BJ (cell line): ENCODE measurements at regions not wholly inside any gene's neighbourhood (a gene's known extent, or its start where the extent isn't known, plus 50 kb on each side); places are given as distances from the start of the nearest gene placed in this dataset.

ENCODE experiments used
- CTCF ChIA-PET: fragments of 350-600 bp; formaldehyde crosslinking; extraction: SDS; loops from one replicate; lab custom pipeline; 2021; ENCODE audit warnings: antibody characterized with exemption, inconsistent platforms; lab: Yijun Ruan, JAX
- POLR2A ChIA-PET: fragments of 300-600 bp; sonication (Branson Sonifier 250); formaldehyde crosslinking; extraction: SDS; loops from one replicate; lab custom pipeline; 2021; ENCODE audit warnings: antibody characterized with exemption; lab: Charles Lee
- DNase-seq: peaks from one replicate; pipeline ENCODE4 v3.0.0-alpha.2; 2011; ENCODE audit warnings: low read depth
- H3K27me3 ChIP-seq: 2 replicates; pipeline ENCODE4 v1.6.0; 2011; ENCODE audit warnings: low read length; ENCODE audit not compliant: control insufficient read depth, insufficient read depth
- H3K36me3 ChIP-seq: 2 replicates; pipeline ENCODE4 v1.5.1; 2011; ENCODE audit warnings: low read length; ENCODE audit not compliant: control insufficient read depth, insufficient read depth
- H3K4me3 ChIP-seq: 2 replicates; pipeline ENCODE4 v1.5.1; 2011; ENCODE audit warnings: low read depth, mild to moderate bottlenecking, control low read depth, low read length
- CTCF ChIP-seq: IDR thresholded peaks from 2 replicates; pipeline ENCODE4 v1.5.1; 2011; ENCODE audit warnings: low read depth, mild to moderate bottlenecking, control low read depth, inconsistent platforms, low read length, moderate library complexity; ENCODE audit not compliant: insufficient read depth

GRCh38 chr4:125101719-125102118 is 213.0 kb upstream of the FAT4 start:
- H3K36me3 ChIP-seq, result no peaks in the 10 kb centered on the region
- TF ChIP-seq CTCF, result no peak
- no peaks in the 10 kb centered on the region for H3K27me3 ChIP-seq

GRCh38 chr4:125097729-125098128 is 217.0 kb upstream of the FAT4 start:
- Histone ChIP-seq H3K4me3 (no peak overlapping the region), H3K36me3 (no peaks in the 10 kb centered on the region), H3K27me3 (no peaks in the 10 kb centered on the region)
- CTCF ChIA-PET, result no interaction called here
- DNase-seq, result no peak
- no peak for TF ChIP-seq CTCF
- POLR2A ChIA-PET, result no interaction called here

More at GRCh38 chr4:125101719-125102118, 213.0 kb upstream of the FAT4 start:
- ChIA-PET CTCF (no interaction called here), POLR2A (no interaction called here)
- DNase-seq, result no peak
- H3K4me3 ChIP-seq, result no peak overlapping the region

- no peak overlapping the region for H3K4me3 ChIP-seq
- H3K27me3 ChIP-seq, result no peaks in the 10 kb centered on the region
- TF ChIP-seq CTCF, result no peak
- no peaks in the 10 kb centered on the region for H3K36me3 ChIP-seq
- no peak for DNase-seq
- ChIA-PET POLR2A (no interaction called here), CTCF (no interaction called here)
These were observed 218.1 kb upstream of the FAT4 start for GRCh38 chr4:125096662-125097061.

GRCh38 chr4:125091541-125091940 is 223.2 kb upstream of the FAT4 start:
- no peak overlapping the region for H3K4me3 ChIP-seq
- no peak for TF ChIP-seq CTCF
- CTCF ChIA-PET, result no interaction called here
- H3K36me3 ChIP-seq, result no peaks in the 10 kb centered on the region
- POLR2A ChIA-PET, result no interaction called here
- no peaks in the 10 kb centered on the region for H3K27me3 ChIP-seq
- DNase-seq, result no peak

GRCh38 chr4:125091101-125091500 is 223.7 kb upstream of the FAT4 start:
- Histone ChIP-seq H3K4me3 (no peak overlapping the region), H3K27me3 (no peaks in the 10 kb centered on the region), H3K36me3 (no peaks in the 10 kb centered on the region)
- TF ChIP-seq CTCF, result no peak
- no peak for DNase-seq
- CTCF ChIA-PET, result no interaction called here
- POLR2A ChIA-PET, result no interaction called here
